Body of pancreas (tissue), 4 donors: ENCODE measurements at regions not wholly inside any gene's neighbourhood (a gene's known extent, or its start where the extent isn't known, plus 50 kb on each side); places are given as distances from the start of the nearest gene placed in this dataset.

Source experiments
- ATAC-seq: fragments of 150-250 bp; one replicate; pipeline ENCODE4 v1.9.1; 2016
- DNase-seq, 4 donors: peaks; one replicate each; pipeline ENCODE4 v3.0.0-alpha.2; 2019
- H3K27ac ChIP-seq, 4 donors: fragments of 200-600 bp; sonication (generic); 1 replicate in 3 of 4; 2 replicates in 1 of 4; pipeline versions ENCODE4 v1.5.1 to v1.6.1; 2016 to 2019; ENCODE audit warnings: mild to moderate bottlenecking in 1 of 4, mixed read lengths in 1 of 4, moderate library complexity in 1 of 4
- H3K27me3 ChIP-seq, 2 donors: fragments of 200-600 bp; sonication (generic); one replicate each; pipeline ENCODE4 v1.6.0; 2016; ENCODE audit warnings: mild to moderate bottlenecking in 1 of 2
- H3K36me3 ChIP-seq, 2 donors: fragments of 200-600 bp; sonication (generic); replicated peaks in 1 of 2; 2 replicates each; pipeline ENCODE4 v1.5.1; 2016; ENCODE audit warnings: low read depth in 2 of 2; ENCODE audit not compliant: insufficient read depth in 1 of 2
- H3K4me1 ChIP-seq: fragments of 200-600 bp; sonication (generic); one replicate; pipeline ENCODE4 v1.6.0; 2016
- H3K4me3 ChIP-seq, 2 donors: fragments of 200-600 bp; sonication (generic); 1 replicate in 1 of 2; 2 replicates in 1 of 2; pipeline ENCODE4 v1.5.1; 2016 to 2019
- H3K9me3 ChIP-seq, 3 donors: fragments of 200-600 bp; sonication (generic); 1 replicate in 2 of 3; 2 replicates in 1 of 3; pipeline ENCODE4 v1.5.1; 2016
- POLR2A ChIP-seq, 3 donors: fragments of 450-650 bp; IDR thresholded peaks; one replicate each; pipeline ENCODE4 v1.6.1; 2016; ENCODE audit warnings: antibody characterized with exemption in 3 of 3, mild to moderate bottlenecking in 2 of 3
- WGBS, 2 donors: methylation state at CpG; one replicate each; pipeline ENCODE4 v1.1.5; 2017; 5-methylcytosine and 5-hydroxymethylcytosine counted together
- intact Hi-C: fragments of 100-400 bp; cut with DNase I; formaldehyde crosslinking; loops from one replicate; pipeline ENCODE4 v1.15.1; 2023
- TF ChIP-seq, protein P1 (sequence below), 7 experiments: fragments of 450-650 bp in 4 of 7; fragments of 200-600 bp in 3 of 7; sonication (generic) in 3 of 7; IDR thresholded peaks; one replicate each; pipeline ENCODE4 v1.5.1; 2016 to 2019; ENCODE audit warnings: antibody characterized with exemption in 7 of 7

DNA sequence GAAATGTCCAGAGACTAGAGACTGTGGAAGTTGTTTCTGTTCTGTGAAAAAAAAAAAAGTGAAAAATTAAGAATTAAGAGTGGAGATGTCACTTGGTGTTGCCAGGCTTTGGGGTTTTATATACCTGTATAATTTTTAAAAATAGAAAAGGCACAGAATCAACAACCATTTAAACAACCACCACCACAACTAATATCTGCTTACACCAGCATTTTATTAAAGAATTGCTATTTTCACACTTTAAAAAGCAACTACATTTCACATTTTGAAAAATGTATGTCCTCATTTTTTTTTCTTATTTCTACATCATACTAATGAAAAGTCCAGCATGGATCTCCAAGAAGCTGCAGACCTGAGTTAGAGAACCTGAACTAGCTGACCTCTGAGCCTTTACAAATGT lies 167.5 kb upstream of the DTNA start:
- Histone ChIP-seq H3K36me3 (no peaks in the 10 kb centered on the region), H3K27me3 (no peaks in the 10 kb centered on the region), H3K4me1 (peaks cover 70% of the 10 kb centered on the region), H3K4me3 (no peak overlapping the region), H3K9me3 (no peaks in the 10 kb centered on the region), H3K27ac (peak overlapping the region; percentile 41 to 94 (median 83))
- DNase-seq (no peak), ATAC-seq (no peak)
- intact Hi-C loops, result no loop called here
- TF ChIP-seq, protein P1, sequence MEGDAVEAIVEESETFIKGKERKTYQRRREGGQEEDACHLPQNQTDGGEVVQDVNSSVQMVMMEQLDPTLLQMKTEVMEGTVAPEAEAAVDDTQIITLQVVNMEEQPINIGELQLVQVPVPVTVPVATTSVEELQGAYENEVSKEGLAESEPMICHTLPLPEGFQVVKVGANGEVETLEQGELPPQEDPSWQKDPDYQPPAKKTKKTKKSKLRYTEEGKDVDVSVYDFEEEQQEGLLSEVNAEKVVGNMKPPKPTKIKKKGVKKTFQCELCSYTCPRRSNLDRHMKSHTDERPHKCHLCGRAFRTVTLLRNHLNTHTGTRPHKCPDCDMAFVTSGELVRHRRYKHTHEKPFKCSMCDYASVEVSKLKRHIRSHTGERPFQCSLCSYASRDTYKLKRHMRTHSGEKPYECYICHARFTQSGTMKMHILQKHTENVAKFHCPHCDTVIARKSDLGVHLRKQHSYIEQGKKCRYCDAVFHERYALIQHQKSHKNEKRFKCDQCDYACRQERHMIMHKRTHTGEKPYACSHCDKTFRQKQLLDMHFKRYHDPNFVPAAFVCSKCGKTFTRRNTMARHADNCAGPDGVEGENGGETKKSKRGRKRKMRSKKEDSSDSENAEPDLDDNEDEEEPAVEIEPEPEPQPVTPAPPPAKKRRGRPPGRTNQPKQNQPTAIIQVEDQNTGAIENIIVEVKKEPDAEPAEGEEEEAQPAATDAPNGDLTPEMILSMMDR (IDR thresholded peaks at IDR 0.05), result no peak
- TF ChIP-seq POLR2A (IDR thresholded peaks at IDR 0.05), result no peak

DNA sequence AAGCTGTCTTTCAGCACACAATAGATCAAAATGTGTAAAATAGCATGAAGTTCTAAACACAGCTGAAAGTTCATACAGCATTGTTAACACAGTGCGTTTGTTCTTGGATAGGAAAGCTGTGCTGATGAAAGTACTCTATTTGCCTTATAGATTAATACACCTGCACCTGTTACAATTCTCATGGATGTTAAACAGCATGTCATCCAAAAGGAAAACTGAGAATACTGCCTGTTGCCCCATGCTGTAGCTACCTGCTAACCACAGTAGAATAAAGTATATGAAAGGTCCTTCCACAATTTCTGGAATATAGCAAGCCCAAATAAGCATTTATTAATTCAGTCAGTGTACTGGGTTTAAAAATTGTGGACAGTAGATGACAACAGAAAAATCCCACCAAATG lies 166.7 kb upstream of the DTNA start:
- 35 to 40% methylated on average over 1 of the region's 1 CpG for WGBS, 2 donors

DNA sequence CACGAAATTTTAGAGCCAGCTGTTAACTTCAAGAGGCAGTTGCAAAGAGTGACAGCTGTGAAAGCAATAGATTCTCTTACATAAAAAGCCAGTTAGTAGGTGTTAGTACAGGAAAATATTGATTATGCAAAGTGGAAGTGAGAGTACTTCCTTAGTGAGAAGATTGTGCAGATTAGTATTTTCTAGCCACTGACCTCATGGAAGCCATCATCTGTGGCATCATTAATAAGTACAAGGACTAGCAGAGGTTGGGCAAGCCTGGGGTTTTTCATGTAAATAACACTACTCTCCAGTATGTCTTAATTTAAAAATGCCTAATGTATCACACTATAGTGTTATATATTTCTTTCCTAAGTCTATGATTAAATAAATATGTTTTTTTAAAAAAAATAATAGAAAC lies 166.2 kb upstream of the DTNA start:
- H3K27ac ChIP-seq, result peak overlapping the region; percentile 78 to 94 (median 83)
- no peak for TF ChIP-seq POLR2A (IDR thresholded peaks at IDR 0.05)
- TF ChIP-seq, protein P1 (IDR thresholded peaks at IDR 0.05), result no peak
- ATAC-seq (peak; percentile 81), DNase-seq (peak in 1 of 4 donors; percentile 52)
- intact Hi-C loops, result no loop called here
- 8 to 22% methylated on average over 1 of the region's 1 CpG for WGBS, 2 donors
- peaks cover 71% of the 10 kb centered on the region for H3K4me1 ChIP-seq
- no peaks in the 10 kb centered on the region for H3K27me3 ChIP-seq
- no peaks in the 10 kb centered on the region for H3K9me3 ChIP-seq
- no peak overlapping the region for H3K4me3 ChIP-seq
- H3K36me3 ChIP-seq, result no peaks in the 10 kb centered on the region

More for the DNA sequence above, 166.7 kb upstream of the DTNA start:
- peaks cover 71% of the 10 kb centered on the region for H3K4me1 ChIP-seq
- intact Hi-C loops, result no loop called here
- no peaks in the 10 kb centered on the region for H3K27me3 ChIP-seq
- DNase-seq (peak; percentile 26 to 71 (median 54)), ATAC-seq (peak; percentile 95)
- peak overlapping the region; percentile 78 to 94 (median 83) for H3K27ac ChIP-seq
- H3K9me3 ChIP-seq, result no peaks in the 10 kb centered on the region
- TF ChIP-seq, protein P1 (IDR thresholded peaks at IDR 0.05), result peak in 1 of 7 experiments; percentile 9
- TF ChIP-seq POLR2A (IDR thresholded peaks at IDR 0.05), result peak in 2 of 3 donors; percentile 53
- H3K36me3 ChIP-seq, result no peaks in the 10 kb centered on the region
- no peak overlapping the region for H3K4me3 ChIP-seq

DNA sequence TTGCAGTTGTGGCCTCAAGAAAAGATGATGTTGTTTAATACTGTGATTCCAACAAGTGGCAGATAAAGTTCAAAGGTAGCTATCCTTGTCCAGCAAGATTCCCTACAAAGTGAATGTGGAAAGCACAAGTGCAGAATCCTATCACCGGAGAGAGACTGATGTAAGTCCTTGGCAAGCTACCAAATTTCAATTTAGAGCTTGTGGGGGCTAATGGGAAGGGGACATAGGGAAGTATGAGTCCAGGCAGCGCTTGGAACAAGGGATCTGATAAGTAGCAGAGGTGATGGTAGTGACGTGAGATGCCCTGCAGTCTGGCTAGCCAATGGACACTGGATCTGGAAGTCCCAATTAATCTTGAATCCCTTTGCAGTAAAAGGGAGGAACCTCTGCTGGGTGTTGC lies 165.2 kb upstream of the DTNA start:
- ATAC-seq (no peak), DNase-seq (no peak)
- TF ChIP-seq, protein P1 (IDR thresholded peaks at IDR 0.05), result no peak
- no peak for TF ChIP-seq POLR2A (IDR thresholded peaks at IDR 0.05)
- no peak overlapping the region for H3K4me3 ChIP-seq
- intact Hi-C loops, result no loop called here
- peak overlapping the region; percentile 59 to 94 (median 83) for H3K27ac ChIP-seq
- H3K36me3 ChIP-seq, result no peaks in the 10 kb centered on the region
- peaks cover 71% of the 10 kb centered on the region for H3K4me1 ChIP-seq
- WGBS, 2 donors, result 68 to 80% methylated on average over 3 of the region's 3 CpGs
- no peaks in the 10 kb centered on the region for H3K9me3 ChIP-seq
- no peaks in the 10 kb centered on the region for H3K27me3 ChIP-seq
